HCT116 (cell line): ENCODE measurements at regions not wholly inside any gene's neighbourhood (a gene's known extent, or its start where the extent isn't known, plus 50 kb on each side); places are given as distances from the start of the nearest gene placed in this dataset.

Experiments
- ATAC-seq: fragments of 200-7000 bp; cut with Tn5 transposase; 2 replicates; pipeline ENCODE4 v1.9.1; 2020; ENCODE audit warnings: mild to moderate bottlenecking, moderate library complexity
- BruUV-seq: library from RNA; stranded (reverse); fragments of 400-500 nt; replicated peaks from 2 replicates; lab custom pipeline; 2021; lab: Mats Ljungman, UMichigan
- CTCF ChIA-PET: fragments of 300-600 bp; sonication (Branson Sonifier 250); formaldehyde crosslinking; loops from one replicate; lab custom pipeline; 2021; ENCODE audit warnings: antibody characterized with exemption; lab: Charles Lee
- POLR2A ChIA-PET: fragments of 300-600, 350-600 bp; sonication (Branson Sonifier 250); formaldehyde crosslinking; loops from one replicate; lab custom pipeline; 2021; ENCODE audit warnings: antibody characterized with exemption; lab: Charles Lee
- RAD21 ChIA-PET, 2 experiments: fragments of 300-600 bp; sonication (Branson Sonifier 250); formaldehyde crosslinking; loops; one replicate each; lab custom pipeline; 2023; ENCODE audit warnings: low total read pairs in 2 of 2; ENCODE audit not compliant: uncharacterized antibody in 2 of 2, unreplicated experiment in 2 of 2, low non-redundant PET in 1 of 2; lab: Charles Lee
- DNase-seq: peaks from one replicate; pipeline ENCODE4 v3.0.0-alpha.2; 2010; ENCODE audit warnings: low read depth, low spot score
- H2AFZ ChIP-seq: fragments of 200-600 bp; shearing (Covaris generic), sonication (generic); 2 replicates; pipeline ENCODE4 v1.6.1; 2017; ENCODE audit warnings: low read depth, mixed run types, mixed read lengths, antibody characterized with exemption, low read length; ENCODE audit not compliant: poor library complexity, severe bottlenecking
- H3K27ac ChIP-seq: 2 replicates; pipeline ENCODE4 v1.5.1; 2012; ENCODE audit warnings: low read depth, low read length
- H3K27me3 ChIP-seq: fragments of 200-600 bp; sonication (generic); 2 replicates; pipeline ENCODE4 v1.6.1; 2016; ENCODE audit warnings: mixed run types, low read length, mixed read lengths; ENCODE audit not compliant: insufficient read depth
- H3K36me3 ChIP-seq, 2 experiments: fragments of 200-500 bp in 1 of 2; fragments of 200-600 bp in 1 of 2; sonication (Bioruptor generic) in 1 of 2; sonication (generic) in 1 of 2; 2 replicates each; pipeline versions ENCODE4 v1.5.1 to v1.6.1; 2014 to 2016; ENCODE audit warnings: low read length in 2 of 2, inconsistent platforms in 1 of 2, mixed read lengths in 1 of 2, mixed run types in 1 of 2; ENCODE audit not compliant: insufficient read depth in 2 of 2, control insufficient read depth in 1 of 2
- H3K4me1 ChIP-seq, 2 experiments: fragments of 200-600 bp in 1 of 2; sonication (generic) in 1 of 2; 2 replicates each; pipeline versions ENCODE4 v1.5.1 to v1.6.1; 2012 to 2017; ENCODE audit warnings: low read length in 2 of 2, inconsistent platforms in 1 of 2, mild to moderate bottlenecking in 1 of 2, mixed read lengths in 1 of 2, mixed run types in 1 of 2, moderate library complexity in 1 of 2; ENCODE audit not compliant: insufficient read depth in 2 of 2, control insufficient read depth in 1 of 2
- H3K4me2 ChIP-seq: fragments of 200-600 bp; sonication (generic); 2 replicates; pipeline ENCODE4 v1.6.1; 2017; ENCODE audit warnings: mixed run types, low read length, mixed read lengths
- H3K4me3 ChIP-seq, 2 experiments: fragments of 200-600 bp in 1 of 2; sonication (generic) in 1 of 2; replicated peaks in 1 of 2; 2 replicates each; pipeline ENCODE4 v1.5.1; 2011 to 2016; ENCODE audit warnings: low read length in 2 of 2, control low read depth in 1 of 2, low read depth in 1 of 2, mild to moderate bottlenecking in 1 of 2, mixed read lengths in 1 of 2, mixed run types in 1 of 2
- H3K79me2 ChIP-seq: fragments of 200-600 bp; sonication (generic); 2 replicates; pipeline ENCODE4 v1.6.1; 2017; ENCODE audit warnings: mild to moderate bottlenecking, mixed run types, low read length, moderate library complexity, mixed read lengths; ENCODE audit not compliant: insufficient read depth
- H3K9ac ChIP-seq: fragments of 200-600 bp; sonication (generic); 2 replicates; pipeline ENCODE4 v1.6.1; 2016; ENCODE audit warnings: low read length, mixed read lengths
- H3K9me2 ChIP-seq: fragments of 200-600 bp; sonication (generic), shearing (Covaris generic); 2 replicates; pipeline ENCODE4 v1.6.1; 2017; ENCODE audit warnings: mixed run types, mild to moderate bottlenecking, moderate library complexity; ENCODE audit not compliant: insufficient read depth
- H3K9me3 ChIP-seq, 2 experiments: fragments of 200-500 bp in 1 of 2; fragments of 200-600 bp in 1 of 2; sonication (Bioruptor generic) in 1 of 2; sonication (generic) in 1 of 2; 2 replicates each; pipeline ENCODE4 v1.6.1; 2014 to 2017; ENCODE audit warnings: low read length in 2 of 2, mixed read lengths in 2 of 2, inconsistent platforms in 1 of 2, low read depth in 1 of 2, mild to moderate bottlenecking in 1 of 2, mixed run types in 1 of 2, moderate library complexity in 1 of 2; ENCODE audit not compliant: control insufficient read depth in 1 of 2, insufficient read depth in 1 of 2
- H4K20me1 ChIP-seq: fragments of 200-600 bp; sonication (generic), shearing (Covaris generic); 2 replicates; pipeline ENCODE4 v1.6.1; 2017; ENCODE audit warnings: mixed run types, mild to moderate bottlenecking, moderate library complexity; ENCODE audit not compliant: insufficient read depth
- ATF3 ChIP-seq: IDR thresholded peaks from 2 replicates; pipeline ENCODE4 v1.6.1; 2012
- CBX3 ChIP-seq: IDR thresholded peaks from 2 replicates; pipeline ENCODE4 v1.6.1; 2012; ENCODE audit warnings: low read depth
- EGR1 ChIP-seq: IDR thresholded peaks from 2 replicates; pipeline ENCODE4 v1.6.1; 2012; ENCODE audit warnings: low read depth
- ELF1 ChIP-seq: IDR thresholded peaks from 2 replicates; pipeline ENCODE4 v1.6.1; 2012; ENCODE audit warnings: low read depth, borderline replicate concordance
- EZH2 ChIP-seq: fragments of 200-600 bp; sonication (generic); IDR thresholded peaks from 2 replicates; pipeline ENCODE4 v1.6.1; 2017; ENCODE audit warnings: antibody characterized with exemption, mixed run types
- FOSL1 ChIP-seq: IDR thresholded peaks from 2 replicates; pipeline ENCODE4 v1.6.1; 2012; ENCODE audit warnings: low read depth
- JUND ChIP-seq: IDR thresholded peaks from 2 replicates; pipeline ENCODE4 v1.6.1; 2012
- MAX ChIP-seq: IDR thresholded peaks from 2 replicates; pipeline ENCODE4 v1.6.1; 2012
- POLR2A ChIP-seq: IDR thresholded peaks from 2 replicates; pipeline ENCODE4 v1.7.0; 2011; ENCODE audit warnings: borderline replicate concordance; ENCODE audit not compliant: insufficient read depth, insufficient read length; ENCODE audit errors: extremely low read depth
- POLR2AphosphoS5 ChIP-seq: IDR thresholded peaks from 2 replicates; pipeline ENCODE4 v1.6.1; 2011; ENCODE audit warnings: mild to moderate bottlenecking, low read depth, low read length, moderate library complexity
- RAD21 ChIP-seq: IDR thresholded peaks from 2 replicates; pipeline ENCODE4 v1.6.1; 2012; ENCODE audit warnings: low read depth, mild to moderate bottlenecking
- REST ChIP-seq: IDR thresholded peaks from 2 replicates; pipeline ENCODE4 v1.6.1; 2012; ENCODE audit warnings: low read depth
- SIN3A ChIP-seq: IDR thresholded peaks from 2 replicates; pipeline ENCODE4 v1.6.1; 2012; ENCODE audit warnings: low read depth
- SP1 ChIP-seq: IDR thresholded peaks from 2 replicates; pipeline ENCODE4 v1.6.1; 2012; ENCODE audit warnings: low read depth
- TCF7L2 ChIP-seq: IDR thresholded peaks from 2 replicates; pipeline ENCODE4 v1.7.0; 2011; ENCODE audit warnings: borderline replicate concordance, inconsistent platforms; ENCODE audit not compliant: insufficient read depth, insufficient read length; ENCODE audit errors: extremely low read depth
- ZFX ChIP-seq: fragments of 450-650 bp; IDR thresholded peaks from 2 replicates; pipeline ENCODE4 v1.6.1; 2017
- intact Hi-C: fragments of 100-400 bp; cut with micrococcal nuclease; formaldehyde crosslinking; loops from 2 replicates; pipeline ENCODE4 v1.10.0; 2022

- intact Hi-C loops = no loop called here
- TF ChIP-seq JUND = 0 out of 2 replicates have a peak, but pooled peaks have one; percentile 20
- no peak for TF ChIP-seq ELF1
- peak; percentile 18; the same call in 1 of the 2 replicates for TF ChIP-seq SP1
- TF ChIP-seq SIN3A = no peak
- TF ChIP-seq FOSL1 = no peak; the same call in 1 of the 2 replicates
- TF ChIP-seq, all 23 proteins: peak for 2
- BruUV-seq = no TSS peak
- Histone ChIP-seq H3K36me3 (no peaks in the 10 kb centered on the region), H3K4me3 (no peak overlapping the region), H3K9ac (no peak overlapping the region), H3K79me2 (no peaks in the 10 kb centered on the region), H3K27ac (no peak overlapping the region), H3K4me2 (peak overlapping the region; percentile 11; the same call in 1 of the 2 replicates), H3K4me1 (peaks cover 0 to 7% of the 10 kb centered on the region in 2 experiments; a peak in 2 of 4 replicates), H4K20me1 (no peaks in the 10 kb centered on the region), H3K9me2 (no peaks in the 10 kb centered on the region), H3K9me3 (peaks cover 0 to 3% of the 10 kb centered on the region in 2 experiments; a peak in 2 of 4 replicates), H2AFZ (no peak overlapping the region), H3K27me3 (no peaks in the 10 kb centered on the region)
- ChIA-PET RAD21 (no interaction called here), CTCF (no interaction called here), POLR2A (no interaction called here)
- peak; percentile 66 for ATAC-seq
- no peak for DNase-seq
These were observed 992.5 kb upstream of the CITED2 start for GRCh38 chr6:140366991-140367390.

GRCh38 chr6:140364916-140365315 lies 990.5 kb upstream of the CITED2 start:
- H3K4me3 ChIP-seq = no peak overlapping the region
- no peaks in the 10 kb centered on the region for H3K36me3 ChIP-seq
- no TSS peak for BruUV-seq
- no peak overlapping the region for H3K9ac ChIP-seq
- H2AFZ ChIP-seq = no peak overlapping the region
- H3K27me3 ChIP-seq = no peaks in the 10 kb centered on the region
- intact Hi-C loops = no loop called here
- H3K4me2 ChIP-seq = no peak overlapping the region
- H4K20me1 ChIP-seq = no peaks in the 10 kb centered on the region
- no peaks in the 10 kb centered on the region for H3K79me2 ChIP-seq
- H3K27ac ChIP-seq = no peak overlapping the region
- ChIA-PET RAD21 (no interaction called here), CTCF (no interaction called here), POLR2A (no interaction called here)
- H3K9me2 ChIP-seq = no peaks in the 10 kb centered on the region
- H3K4me1 ChIP-seq = peaks cover 0 to 7% of the 10 kb centered on the region in 2 experiments; a peak in 2 of 4 replicates
- DNase-seq (no peak), ATAC-seq (no peak)
- H3K9me3 ChIP-seq = peaks cover 0 to 3% of the 10 kb centered on the region in 2 experiments; a peak in 2 of 4 replicates
- TF ChIP-seq EGR1 = no peak
- TF ChIP-seq POLR2A = no peak
- no peak for TF ChIP-seq MAX
- no peak for TF ChIP-seq REST
- no peak for TF ChIP-seq CBX3
- no peak for TF ChIP-seq ATF3
- no peak for TF ChIP-seq RAD21
- no peak for TF ChIP-seq ELF1
- TF ChIP-seq EZH2 = no peak
- no peak for TF ChIP-seq ZFX
- TF ChIP-seq FOSL1 = no peak
- TF ChIP-seq POLR2AphosphoS5 = no peak
- no peak for TF ChIP-seq TCF7L2
